SK-N-MC (cell line): ENCODE measurements at regions not wholly inside any gene's neighbourhood (a gene's known extent, or its start where the extent isn't known, plus 50 kb on each side); places are given as distances from the start of the nearest gene placed in this dataset.

ENCODE experiments used
- EZH2 ChIP-seq: fragments of 200-600 bp; sonication (generic); IDR thresholded peaks from one replicate; pipeline ENCODE4 v1.6.1; 2017; ENCODE audit warnings: antibody characterized with exemption
- POLR2AphosphoS5 ChIP-seq: IDR thresholded peaks from 2 replicates; pipeline ENCODE4 v1.6.1; 2012; ENCODE audit warnings: mild to moderate bottlenecking, low read depth, low read length, borderline replicate concordance

DNA sequence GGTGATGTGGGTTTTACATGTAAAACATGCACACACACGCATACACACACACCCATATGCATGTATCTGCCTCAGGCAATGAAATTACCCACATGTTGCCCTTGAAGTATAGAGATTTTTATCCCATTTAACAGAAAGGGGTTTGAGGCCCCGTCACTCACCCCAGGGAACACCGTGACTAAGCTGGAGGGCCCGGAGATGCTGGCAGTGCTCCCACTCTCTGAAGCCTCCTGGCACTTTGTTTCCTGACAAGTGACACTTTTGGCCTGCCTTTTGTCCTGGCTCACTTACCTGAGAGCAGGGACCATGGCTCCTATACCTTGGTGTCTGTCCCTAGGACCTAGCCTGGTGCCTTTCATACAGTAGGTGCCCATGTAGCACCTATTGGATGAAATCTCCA is 50.0 kb upstream of the TNRC6C start:
- TF ChIP-seq EZH2: no peak
- TF ChIP-seq POLR2AphosphoS5: no peak
